Prostate gland (tissue), 2 donors: ENCODE measurements at regions not wholly inside any gene's neighbourhood (a gene's known extent, or its start where the extent isn't known, plus 50 kb on each side); places are given as distances from the start of the nearest gene placed in this dataset.

Experiments used
- DNase-seq: peaks from one replicate; pipeline ENCODE4 v3.0.0-alpha.2; 2019; ENCODE audit warnings: low spot score
- H3K27ac ChIP-seq, 2 donors: fragments of 200-600 bp; sonication (generic); 2 replicates each; pipeline ENCODE4 v1.5.1; 2017 to 2019
- H3K27me3 ChIP-seq: fragments of 200-600 bp; sonication (generic); replicated peaks from 2 replicates; pipeline ENCODE4 v1.5.1; 2019; ENCODE audit not compliant: insufficient read depth
- H3K36me3 ChIP-seq, 2 donors: fragments of 200-600 bp; sonication (generic); 1 replicate in 1 of 2; 2 replicates in 1 of 2; pipeline versions ENCODE4 v1.5.1 to v1.8.1; 2017 to 2019
- H3K4me1 ChIP-seq: fragments of 200-600 bp; sonication (generic); replicated peaks from 2 replicates; pipeline ENCODE4 v1.5.1; 2019
- H3K4me3 ChIP-seq, 2 donors: fragments of 200-600 bp; sonication (generic); 2 replicates each; pipeline ENCODE4 v1.5.1; 2017 to 2019
- H3K9me3 ChIP-seq: fragments of 200-600 bp; sonication (generic); 2 replicates; pipeline ENCODE4 v1.5.1; 2017
- POLR2A ChIP-seq: fragments of 450-650 bp; IDR thresholded peaks from one replicate; pipeline ENCODE4 v1.6.1; 2016; ENCODE audit warnings: antibody characterized with exemption, mild to moderate bottlenecking
- POLR2AphosphoS5 ChIP-seq: sonication (generic); formaldehyde crosslinking; IDR thresholded peaks from one replicate; pipeline ENCODE4 v1.6.1; 2017; ENCODE audit warnings: antibody characterized with exemption
- WGBS: methylation state at CpG from one replicate; pipeline ENCODE4 v1.1.5; 2018; 5-methylcytosine and 5-hydroxymethylcytosine counted together
- intact Hi-C: fragments of 100-400 bp; cut with DNase I; formaldehyde crosslinking; loops from one replicate; pipeline ENCODE4 v1.14.2; 2022
- TF ChIP-seq, protein P1 (sequence below), 4 experiments: fragments of 200-600 bp in 2 of 4; fragments of 450-650 bp in 2 of 4; sonication (generic) in 2 of 4; IDR thresholded peaks; 1 replicate in 3 of 4; 2 replicates in 1 of 4; pipeline ENCODE4 v1.5.1; 2016 to 2019; ENCODE audit warnings: antibody characterized with exemption in 4 of 4, mild to moderate bottlenecking in 2 of 4, moderate library complexity in 2 of 4

DNA sequence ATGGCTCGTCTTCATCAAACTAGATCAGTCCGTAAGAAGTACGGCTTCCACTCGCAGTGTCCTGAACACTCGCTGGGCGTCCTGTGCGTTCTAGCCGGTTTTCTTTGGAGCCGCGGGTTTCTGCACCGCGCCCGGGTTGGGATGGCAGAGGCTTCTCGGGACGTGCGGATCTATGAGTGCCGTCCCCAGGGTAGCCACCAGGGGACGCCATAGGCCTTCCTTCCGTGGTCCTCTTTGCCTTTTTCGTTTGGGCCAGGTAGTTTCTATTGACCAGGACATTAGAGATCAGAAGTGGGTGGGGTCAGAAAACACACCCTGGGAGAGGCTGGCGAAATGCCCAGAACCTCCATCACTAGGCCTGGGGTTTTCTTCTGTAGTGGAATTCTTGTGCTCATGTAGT, 273.8 kb downstream of the FAM72C start:
- no peak for DNase-seq
- no peak overlapping the region for H3K4me3 ChIP-seq

DNA sequence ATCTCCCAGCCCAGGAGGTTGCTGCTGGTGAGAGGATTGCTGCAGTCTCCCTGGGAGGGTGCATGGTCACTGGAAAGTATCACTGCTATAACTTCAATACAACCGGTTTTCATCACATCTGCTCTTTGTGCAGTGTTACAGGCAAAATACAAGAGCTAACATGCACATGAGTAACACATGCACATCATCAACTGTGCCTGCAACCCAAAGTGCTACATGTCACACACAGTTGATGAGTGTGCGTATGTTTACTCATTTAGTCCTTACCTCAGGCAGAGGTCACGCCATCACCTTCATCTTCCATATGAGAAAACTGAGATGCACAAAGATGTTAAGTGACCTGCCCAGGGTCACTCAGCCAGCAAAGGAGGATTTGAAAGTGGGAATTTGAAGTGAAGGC, 277.7 kb downstream of the FAM72C start:
- no peaks in the 10 kb centered on the region for H3K9me3 ChIP-seq
- whole genome bisulfite sequencing, result 68% methylated on average over 3 of the region's 3 CpGs
- no peak for TF ChIP-seq POLR2A
- TF ChIP-seq, protein P1, sequence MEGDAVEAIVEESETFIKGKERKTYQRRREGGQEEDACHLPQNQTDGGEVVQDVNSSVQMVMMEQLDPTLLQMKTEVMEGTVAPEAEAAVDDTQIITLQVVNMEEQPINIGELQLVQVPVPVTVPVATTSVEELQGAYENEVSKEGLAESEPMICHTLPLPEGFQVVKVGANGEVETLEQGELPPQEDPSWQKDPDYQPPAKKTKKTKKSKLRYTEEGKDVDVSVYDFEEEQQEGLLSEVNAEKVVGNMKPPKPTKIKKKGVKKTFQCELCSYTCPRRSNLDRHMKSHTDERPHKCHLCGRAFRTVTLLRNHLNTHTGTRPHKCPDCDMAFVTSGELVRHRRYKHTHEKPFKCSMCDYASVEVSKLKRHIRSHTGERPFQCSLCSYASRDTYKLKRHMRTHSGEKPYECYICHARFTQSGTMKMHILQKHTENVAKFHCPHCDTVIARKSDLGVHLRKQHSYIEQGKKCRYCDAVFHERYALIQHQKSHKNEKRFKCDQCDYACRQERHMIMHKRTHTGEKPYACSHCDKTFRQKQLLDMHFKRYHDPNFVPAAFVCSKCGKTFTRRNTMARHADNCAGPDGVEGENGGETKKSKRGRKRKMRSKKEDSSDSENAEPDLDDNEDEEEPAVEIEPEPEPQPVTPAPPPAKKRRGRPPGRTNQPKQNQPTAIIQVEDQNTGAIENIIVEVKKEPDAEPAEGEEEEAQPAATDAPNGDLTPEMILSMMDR (IDR thresholded peaks at IDR 0.05), result no peak
- TF ChIP-seq POLR2AphosphoS5, result no peak
- H3K4me3 ChIP-seq, result no peak overlapping the region
- intact Hi-C loops, result no loop called here
- no peak for DNase-seq
- H3K27me3 ChIP-seq, result no peaks in the 10 kb centered on the region
- no peaks in the 10 kb centered on the region for H3K4me1 ChIP-seq
- no peak overlapping the region for H3K27ac ChIP-seq
- no peaks in the 10 kb centered on the region for H3K36me3 ChIP-seq

More for the DNA sequence above, 273.8 kb downstream of the FAM72C start:
- intact Hi-C loops, result no loop called here
- Histone ChIP-seq H3K4me1 (no peaks in the 10 kb centered on the region), H3K36me3 (no peaks in the 10 kb centered on the region), H3K9me3 (no peaks in the 10 kb centered on the region), H3K27me3 (no peaks in the 10 kb centered on the region), H3K27ac (no peak overlapping the region)
- 3% methylated on average over 18 of the region's 21 CpGs for WGBS
- TF ChIP-seq POLR2A, result no peak
- TF ChIP-seq, protein P1 (IDR thresholded peaks at IDR 0.05), result no peak
- no peak for TF ChIP-seq POLR2AphosphoS5

- TF ChIP-seq POLR2A (no peak), POLR2AphosphoS5 (no peak)
- TF ChIP-seq, protein P1 (IDR thresholded peaks at IDR 0.05), result no peak
- intact Hi-C loops, result no loop called here
- Histone ChIP-seq H3K27ac (no peak overlapping the region), H3K4me1 (no peaks in the 10 kb centered on the region), H3K27me3 (no peaks in the 10 kb centered on the region), H3K9me3 (no peaks in the 10 kb centered on the region), H3K4me3 (no peak overlapping the region), H3K36me3 (no peaks in the 10 kb centered on the region)
- 12% methylated on average over 13 of the region's 29 CpGs for WGBS
- DNase-seq, result no peak
These were observed 279.7 kb downstream of the FAM72C start for GRCh38 chr1:143691971-143692529.

DNA sequence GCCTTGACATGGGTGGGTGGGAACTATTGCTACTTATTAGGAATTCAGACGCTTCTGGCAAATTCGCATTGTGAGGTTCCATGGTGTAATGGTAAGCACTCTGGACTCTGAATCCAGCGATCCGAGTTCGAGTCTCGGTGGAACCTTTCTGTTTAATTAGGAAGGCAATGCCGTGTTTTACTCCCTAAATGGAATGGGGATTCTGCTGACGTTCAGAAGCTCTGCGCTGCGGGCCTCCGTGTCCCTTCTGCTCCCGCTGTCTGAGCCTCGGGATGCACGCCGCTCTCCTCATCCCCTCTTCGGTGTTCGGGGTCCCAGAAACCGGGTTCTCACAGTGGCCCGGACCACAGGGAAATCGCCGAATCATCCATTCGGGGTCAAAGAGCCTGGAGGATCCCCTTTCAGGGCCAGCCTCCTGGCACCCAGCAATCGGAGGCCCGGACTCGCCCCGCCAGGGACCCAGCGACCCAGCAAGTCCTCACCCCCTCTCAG, 280.3 kb downstream of the FAM72C start:
- intact Hi-C loops, result no loop called here
- Histone ChIP-seq H3K36me3 (no peaks in the 10 kb centered on the region), H3K9me3 (no peaks in the 10 kb centered on the region), H3K27ac (no peak overlapping the region), H3K4me1 (no peaks in the 10 kb centered on the region), H3K4me3 (no peak overlapping the region), H3K27me3 (no peaks in the 10 kb centered on the region)
- TF ChIP-seq POLR2A (no peak), POLR2AphosphoS5 (no peak)
- TF ChIP-seq, protein P1 (IDR thresholded peaks at IDR 0.05), result no peak
- no peak for DNase-seq
- 22% methylated on average over 22 of the region's 27 CpGs for WGBS

GRCh38 chr1:143689781-143690180, 282.0 kb downstream of the FAM72C start:
- intact Hi-C loops, result no loop called here
- Histone ChIP-seq H3K27ac (no peak overlapping the region), H3K36me3 (no peaks in the 10 kb centered on the region), H3K4me1 (no peaks in the 10 kb centered on the region), H3K9me3 (no peaks in the 10 kb centered on the region), H3K27me3 (no peaks in the 10 kb centered on the region), H3K4me3 (no peak overlapping the region)
- WGBS, result 60% methylated on average over 4 of the region's 4 CpGs
- TF ChIP-seq POLR2AphosphoS5 (no peak), POLR2A (no peak)
- TF ChIP-seq, protein P1 (IDR thresholded peaks at IDR 0.05), result no peak
- DNase-seq, result no peak
